Kasumi-1 (cell line): ENCODE measurements at regions not wholly inside any gene's neighbourhood (a gene's known extent, or its start where the extent isn't known, plus 50 kb on each side); places are given as distances from the start of the nearest gene placed in this dataset.
"Not testable (repeated sequence)": the region's sequence is repeated elsewhere in the genome, so short reads cannot be mapped to it uniquely, and the experiment has no call there.

Source experiments
- DNase-seq, 2 experiments: peaks; one replicate each; lab custom pipeline; 2025; lab: John Stamatoyannopoulos, UW

GRCh38 chr1:214095896-214096295, 108.1 kb downstream of the PROX1 start:
- DNase-seq = not testable (repeated sequence)

GRCh38 chr1:214101246-214101645, 113.5 kb downstream of the PROX1 start:
- DNase-seq = no peak

DNA sequence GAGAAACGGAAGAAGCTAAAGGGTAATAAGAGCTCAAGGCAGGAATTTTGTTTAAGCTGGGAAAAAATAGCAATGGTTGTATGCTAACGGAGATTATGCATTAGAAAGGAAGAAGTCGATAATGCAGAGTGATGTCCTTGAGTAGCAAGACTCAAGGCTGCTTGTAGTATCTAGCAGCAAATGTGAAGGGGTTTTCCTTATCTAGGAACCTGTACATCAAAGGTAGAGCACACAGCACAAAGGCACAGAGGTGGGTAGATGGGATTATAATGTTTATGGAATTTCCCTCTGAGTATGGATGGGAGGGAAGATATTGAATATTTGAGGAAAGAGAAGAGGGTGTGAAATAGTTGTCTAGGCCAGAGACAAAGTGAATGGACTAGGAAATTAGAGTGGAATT, 114.1 kb downstream of the PROX1 start:
- DNase-seq = no peak

GRCh38 chr1:214102907-214103306, 115.1 kb downstream of the PROX1 start:
- DNase-seq = no peak

DNA sequence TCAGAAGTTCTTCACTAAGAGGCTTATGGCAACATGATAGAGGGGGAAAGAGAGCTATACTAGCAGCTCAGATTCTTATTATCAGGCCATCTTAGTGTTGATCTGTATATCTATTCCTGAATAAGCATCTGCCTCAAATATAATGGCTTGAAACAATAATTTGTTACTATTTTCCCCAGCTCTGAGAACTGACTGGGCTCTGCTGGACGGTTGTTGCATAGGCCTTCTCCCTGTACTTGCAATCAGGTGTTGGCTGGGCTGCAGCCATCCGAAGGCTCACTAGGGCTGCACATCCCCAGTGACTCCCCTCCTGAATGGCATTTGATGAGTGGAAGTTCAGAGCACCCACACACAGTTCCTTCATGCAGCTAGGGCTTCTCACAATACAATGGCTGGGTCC, 116.0 kb downstream of the PROX1 start:
- no peak for DNase-seq

DNA sequence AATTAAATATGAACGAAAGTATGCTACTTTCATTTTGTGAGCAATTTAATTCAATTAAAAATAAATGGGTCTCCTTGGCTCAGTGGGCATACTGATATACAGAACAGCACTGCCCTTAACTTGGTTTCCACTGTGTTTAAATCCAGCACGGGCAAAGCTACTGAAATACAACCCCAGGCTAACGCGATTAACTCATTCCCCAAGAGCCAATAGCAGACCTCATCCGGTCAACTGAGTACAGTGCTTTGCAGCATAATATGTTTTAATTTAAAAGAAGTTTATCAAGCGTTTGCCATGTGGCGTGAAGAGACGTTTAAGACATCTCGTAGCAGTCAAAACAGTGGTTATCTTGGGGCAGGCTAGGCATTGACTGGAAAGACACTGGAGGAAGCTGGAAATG, 118.6 kb downstream of the PROX1 start:
- no peak for DNase-seq

DNA sequence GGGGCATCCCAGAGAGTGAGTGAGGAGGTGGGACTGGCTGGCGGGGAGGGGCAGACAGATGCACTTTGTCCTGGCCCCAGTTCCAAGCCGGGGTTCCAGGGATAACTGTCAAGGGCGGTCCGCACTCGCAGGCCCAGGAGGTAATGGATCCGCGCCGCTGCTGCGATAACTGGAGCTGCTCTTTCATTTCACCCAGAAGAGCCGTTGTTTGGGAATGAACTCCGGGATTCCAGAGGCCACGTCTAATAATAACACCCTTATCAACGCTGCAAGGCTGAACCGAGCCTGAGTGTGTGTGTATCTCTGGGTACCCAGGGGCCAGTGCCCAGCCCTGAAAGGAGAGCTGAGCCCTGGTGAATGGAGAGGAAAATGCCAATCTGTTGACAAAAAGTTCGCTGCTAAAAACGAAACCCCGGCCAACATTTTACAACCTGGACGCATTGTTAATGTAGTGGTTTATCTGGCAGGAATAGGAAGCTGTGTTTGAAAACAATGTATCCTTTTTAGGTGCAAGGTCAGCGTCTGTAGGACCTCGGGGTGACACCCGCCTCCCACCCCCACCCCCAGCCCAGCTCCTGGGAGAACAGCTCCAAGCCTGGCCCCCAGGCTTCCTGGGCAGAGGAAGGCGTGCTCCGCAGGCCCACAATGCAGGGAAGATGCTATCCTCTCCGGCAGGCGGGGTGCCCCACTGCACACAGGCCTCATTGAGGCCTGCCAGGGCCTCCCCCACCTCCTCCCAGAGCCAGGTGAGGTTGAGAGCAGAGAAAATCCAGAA, 119.7 kb downstream of the PROX1 start:
- DNase-seq = no peak

GRCh38 chr1:214108097-214108446, 120.3 kb downstream of the PROX1 start:
- no peak for DNase-seq

DNA sequence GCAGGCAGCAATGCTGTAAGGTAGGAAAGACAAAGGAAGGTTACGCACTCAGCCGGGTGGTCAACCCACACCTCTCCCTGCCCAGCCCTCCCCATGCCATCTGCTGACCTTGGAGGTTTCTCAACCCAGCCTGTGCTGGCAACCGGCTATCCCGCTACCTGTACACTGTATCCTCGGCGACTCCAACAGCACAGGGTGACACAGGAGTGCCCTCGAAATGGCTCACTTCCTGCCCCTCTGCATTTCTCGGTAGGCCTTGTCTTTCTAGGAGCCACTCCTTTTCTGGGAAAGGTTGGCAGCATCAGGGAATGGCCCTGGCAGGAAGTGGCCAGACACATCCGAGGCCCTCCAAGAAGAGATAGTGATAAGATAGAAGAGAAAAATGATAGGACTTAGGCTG, 124.0 kb downstream of the PROX1 start:
- DNase-seq = no peak

DNA sequence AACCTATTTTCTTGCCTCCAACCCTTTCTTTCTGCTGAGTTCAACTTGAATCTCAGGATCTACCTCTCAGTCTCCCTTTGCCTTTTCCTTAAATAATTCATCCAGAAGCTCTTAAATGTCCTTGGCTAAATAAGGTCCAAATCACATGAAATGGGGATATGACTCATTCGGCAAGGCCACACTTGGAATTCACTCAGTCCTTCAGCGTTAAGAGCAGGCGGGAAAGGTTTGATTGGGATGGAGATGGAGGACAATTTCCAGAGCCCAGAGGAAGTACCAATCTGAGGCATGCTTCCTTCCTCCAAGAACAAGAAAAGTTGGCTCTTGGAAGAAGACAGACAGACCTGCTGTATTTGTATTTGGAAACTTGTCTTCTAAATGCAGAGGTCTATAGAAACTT, 128.5 kb downstream of the PROX1 start:
- no peak for DNase-seq

- no peak for DNase-seq
Observed at GRCh38 chr1:214117780-214118179, 130.0 kb downstream of the PROX1 start.

DNA sequence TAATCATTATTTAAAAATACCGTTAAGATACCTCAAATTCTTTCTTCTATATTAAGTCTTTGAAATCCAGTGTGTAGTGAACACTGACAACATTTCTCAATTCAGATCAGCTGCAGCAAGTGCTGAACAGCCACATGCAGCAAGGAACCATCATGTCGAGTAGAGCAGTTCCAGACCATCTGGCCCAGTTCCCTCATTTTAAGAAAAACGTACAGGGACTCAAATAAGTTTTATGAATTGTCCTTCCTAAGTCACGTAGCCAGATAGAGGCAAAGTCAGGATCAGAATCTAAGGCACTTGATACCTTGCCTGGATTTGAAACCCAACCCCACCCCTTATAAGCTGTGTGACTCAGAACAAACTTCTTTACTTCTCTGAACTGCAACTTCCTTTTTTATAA, 132.4 kb downstream of the PROX1 start:
- no peak for DNase-seq

DNA sequence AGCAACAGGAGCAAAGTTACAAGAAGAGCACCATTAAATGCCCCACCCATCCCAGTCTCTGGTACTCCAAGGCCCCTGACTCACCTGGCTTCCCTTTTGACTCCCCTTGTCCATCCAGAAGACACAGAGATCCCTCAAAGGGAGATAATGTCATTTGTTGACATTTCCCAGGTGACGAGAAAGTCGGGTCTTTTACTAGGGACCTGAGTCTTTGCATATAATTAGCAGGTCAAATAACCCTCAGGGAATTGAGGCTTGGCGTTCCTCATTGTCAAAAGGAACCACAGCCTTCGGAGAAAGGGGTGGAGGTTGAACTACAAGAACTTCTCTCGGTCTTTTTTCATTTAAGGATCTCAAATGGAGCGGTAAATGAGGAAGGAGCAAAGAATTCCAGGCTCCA, 133.2 kb downstream of the PROX1 start:
- no peak for DNase-seq

GRCh38 chr1:214122110-214122509, 134.3 kb downstream of the PROX1 start:
- DNase-seq = no peak

DNA sequence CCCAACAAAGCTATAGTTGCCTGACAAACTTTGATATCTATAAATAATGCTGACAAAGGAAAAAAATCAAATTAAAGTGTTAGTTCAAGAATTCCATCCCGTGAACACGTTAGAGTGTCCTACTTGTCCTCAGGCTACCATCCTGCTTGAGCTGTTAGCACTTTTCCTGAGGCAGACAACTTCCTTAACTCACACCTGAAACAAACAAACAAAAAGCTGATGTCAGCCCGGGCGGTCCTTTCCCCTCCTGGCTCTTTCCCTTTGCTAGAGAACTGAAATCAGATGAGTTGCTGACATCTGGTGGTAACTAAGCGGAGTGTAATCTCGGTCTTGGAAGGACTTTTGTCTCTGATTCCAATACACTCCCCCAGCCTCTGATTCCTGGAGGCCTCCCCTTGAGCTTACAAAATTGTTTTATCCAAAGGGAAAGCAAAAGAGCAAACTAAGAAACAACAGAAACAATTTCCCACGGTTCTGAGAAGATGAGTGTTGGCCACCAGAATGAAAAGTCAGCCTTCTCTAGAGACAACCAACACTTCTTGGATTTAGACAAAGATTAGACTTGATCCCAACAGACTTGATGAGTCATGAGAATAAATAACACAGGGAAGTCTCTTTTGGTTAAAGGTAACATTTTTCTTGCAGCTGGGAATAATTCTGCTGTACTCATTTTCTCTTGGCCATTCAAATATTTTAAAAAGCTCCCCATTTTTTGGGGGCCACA, 135.4 kb downstream of the PROX1 start:
- DNase-seq = peak; percentile 51 to 72

- DNase-seq = no peak
Observed at GRCh38 chr1:214124281-214124805, 136.6 kb downstream of the PROX1 start.

GRCh38 chr1:214124915-214125314, 137.1 kb downstream of the PROX1 start:
- DNase-seq = no peak

DNA sequence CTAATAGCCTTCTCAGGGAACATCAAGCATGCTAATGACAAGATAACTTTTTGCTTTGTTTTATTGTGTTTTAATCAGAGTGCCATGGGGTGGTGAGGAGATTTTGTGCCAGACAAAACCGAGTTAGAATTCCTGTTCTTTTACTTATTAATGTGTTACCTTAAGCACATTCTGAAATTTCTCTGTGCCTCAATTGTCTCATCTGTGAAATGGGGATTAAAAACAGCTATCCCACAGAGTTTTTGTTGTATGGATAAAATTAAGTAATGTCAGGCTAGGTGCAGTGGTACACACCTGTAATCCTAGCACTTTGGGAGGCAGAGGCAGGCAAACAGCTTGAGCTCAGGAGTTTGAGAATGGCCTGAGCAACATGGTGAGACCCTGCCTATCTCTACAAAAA, 138.0 kb downstream of the PROX1 start:
- DNase-seq = no peak

- no peak for DNase-seq
Observed at GRCh38 chr1:214126697-214127146, 138.9 kb downstream of the PROX1 start.

GRCh38 chr1:214127705-214128104, 139.9 kb downstream of the PROX1 start:
- no peak for DNase-seq

GRCh38 chr1:214135886-214136285, 145.1 kb upstream of the SMYD2 start:
- DNase-seq = no peak

GRCh38 chr1:214136324-214136919, 144.5 kb upstream of the SMYD2 start:
- DNase-seq = no peak

GRCh38 chr1:214141486-214141885, 139.5 kb upstream of the SMYD2 start:
- DNase-seq = no peak
